ENCODE measurements at regions not wholly inside any gene's neighbourhood (a gene's known extent, or its start where the extent isn't known, plus 50 kb on each side); places are given as distances from the start of the nearest gene placed in this dataset.

GRCh38 chr4:166481739-166482138 is 608.7 kb downstream of the TLL1 start:
- POLR2A ChIA-PET, result no interaction called here
- H3K4me1 ChIP-seq (ENCODE audit: control insufficient read depth, insufficient read depth, low read length), result no peaks in the 10 kb centered on the region
- CTCF ChIA-PET, result interaction anchor here (0.6 kb wide), 2 partner anchors 19 to 113 kb away, joined by 3 to 5 read pairs; no protein-coding TSS in a partner anchor
- H3K27ac ChIP-seq (ENCODE audit: extremely low read depth, low read depth, low read length), result no peak overlapping the region
- H3K4me3 ChIP-seq (ENCODE audit: low read depth, low read length), result no peak overlapping the region
- TF ChIP-seq ZNF132 (tag by site-specific recombination; IDR thresholded peaks at IDR 0.05; ENCODE audit: borderline replicate concordance) (no peak), MYNN (tag by site-specific recombination; IDR thresholded peaks at IDR 0.05; ENCODE audit: borderline replicate concordance) (no peak), ZNF433 (tag by site-specific recombination; IDR thresholded peaks at IDR 0.05; ENCODE audit: low read depth) (no peak), ZBTB20 (tag by site-specific recombination; IDR thresholded peaks at IDR 0.05) (no peak), ZNF701 (tag by site-specific recombination; IDR thresholded peaks at IDR 0.05) (no peak), INSM2 (tag by site-specific recombination; IDR thresholded peaks at IDR 0.05) (no peak), ZNF138 (tag by site-specific recombination; IDR thresholded peaks at IDR 0.05; ENCODE audit: borderline replicate concordance) (no peak), KLF16 (tag by site-specific recombination; IDR thresholded peaks at IDR 0.05) (no peak), GLI4 (tag by site-specific recombination; IDR thresholded peaks at IDR 0.05) (no peak), SP3 (tag by site-specific recombination; IDR thresholded peaks at IDR 0.05) (no peak), ZNF223 (tag by site-specific recombination; IDR thresholded peaks at IDR 0.05) (no peak), ZNF558 (tag by site-specific recombination; IDR thresholded peaks at IDR 0.05) (no peak), ZNF175 (tag by site-specific recombination; IDR thresholded peaks at IDR 0.05) (no peak), SP7 (tag by site-specific recombination; IDR thresholded peaks at IDR 0.05) (no peak), ZNF426 (tag by site-specific recombination; IDR thresholded peaks at IDR 0.05) (no peak), ZNF626 (tag by site-specific recombination; IDR thresholded peaks at IDR 0.05) (no peak)
- no peaks in the 10 kb centered on the region for H3K36me3 ChIP-seq (ENCODE audit: control insufficient read depth in 2 of 2, insufficient read depth in 1 of 2, low read length in 2 of 2)
- H3K9me3 ChIP-seq (ENCODE audit: control insufficient read depth, insufficient read depth, low read depth, low read length), result no peaks in the 10 kb centered on the region

- TF ChIP-seq ZBTB17 (tag by site-specific recombination; IDR thresholded peaks at IDR 0.05) (no peak), ZNF169 (tag by site-specific recombination; IDR thresholded peaks at IDR 0.05) (no peak), ZNF302 (tag by site-specific recombination; IDR thresholded peaks at IDR 0.05; ENCODE audit: low read depth) (no peak), ZNF37A (tag by site-specific recombination; IDR thresholded peaks at IDR 0.05) (no peak), FEZF1 (tag by site-specific recombination; IDR thresholded peaks at IDR 0.05) (no peak), KLF1 (tag by site-specific recombination; IDR thresholded peaks at IDR 0.05) (no peak), ZNF112 (tag by site-specific recombination; IDR thresholded peaks at IDR 0.05) (no peak)
- H3K27ac ChIP-seq (ENCODE audit: extremely low read depth, low read depth, low read length), result no peak overlapping the region
- H3K9me3 ChIP-seq (ENCODE audit: control insufficient read depth, insufficient read depth, low read depth, low read length), result no peaks in the 10 kb centered on the region
- H3K4me1 ChIP-seq (ENCODE audit: control insufficient read depth, insufficient read depth, low read length), result no peaks in the 10 kb centered on the region
- H3K4me3 ChIP-seq (ENCODE audit: low read depth, low read length), result no peak overlapping the region
- POLR2A ChIA-PET, result no interaction called here
- CTCF ChIA-PET, result interaction anchor here (0.6 kb wide), 1 partner anchor 1908 kb away, joined by 3 read pairs; no protein-coding TSS in a partner anchor
- no peaks in the 10 kb centered on the region for H3K36me3 ChIP-seq (ENCODE audit: control insufficient read depth in 2 of 2, insufficient read depth in 1 of 2, low read length in 2 of 2)
Observed at GRCh38 chr4:166482758-166483157, 609.7 kb downstream of the TLL1 start.

- H3K4me1 ChIP-seq (ENCODE audit: control insufficient read depth, insufficient read depth, low read length), result no peaks in the 10 kb centered on the region
- H3K4me3 ChIP-seq (ENCODE audit: low read depth, low read length), result no peak overlapping the region
- no peaks in the 10 kb centered on the region for H3K36me3 ChIP-seq (ENCODE audit: control insufficient read depth in 2 of 2, insufficient read depth in 1 of 2, low read length in 2 of 2)
- H3K27ac ChIP-seq (ENCODE audit: extremely low read depth, low read depth, low read length), result no peak overlapping the region
- no peaks in the 10 kb centered on the region for H3K9me3 ChIP-seq (ENCODE audit: control insufficient read depth, insufficient read depth, low read depth, low read length)
- CTCF ChIA-PET, result no interaction called here
- POLR2A ChIA-PET, result no interaction called here
- no peak for TF ChIP-seq ZNF596 (tag by site-specific recombination; IDR thresholded peaks at IDR 0.05)
- no peak for TF ChIP-seq OVOL3 (tag by site-specific recombination; IDR thresholded peaks at IDR 0.05)
- no peak for TF ChIP-seq SCRT1 (tag by site-specific recombination; IDR thresholded peaks at IDR 0.05; ENCODE audit: borderline replicate concordance)
- TF ChIP-seq ZNF366 (tag by site-specific recombination; conservative IDR thresholded peaks at IDR 0.05), result no peak
- TF ChIP-seq PRDM2 (tag by site-specific recombination; IDR thresholded peaks at IDR 0.05; ENCODE audit: borderline replicate concordance), result no peak
- TF ChIP-seq TCF7L2 (IDR thresholded peaks at IDR 0.05; ENCODE audit: borderline replicate concordance, low read depth, low read length), result no peak
Observed at GRCh38 chr4:166491635-166492034, 618.6 kb downstream of the TLL1 start.
